ENCODE measurements at regions not wholly inside any gene's neighbourhood (a gene's known extent, or its start where the extent isn't known, plus 50 kb on each side); places are given as distances from the start of the nearest gene placed in this dataset.

GRCh38 chr2:234601213-234601612 is 104.3 kb upstream of the ARL4C start (continued):
- TF ChIP-seq SMAD1 (IDR thresholded peaks at IDR 0.05; ENCODE audit: low read depth, partially characterized antibody) = no peak
- TF ChIP-seq ELK1 (IDR thresholded peaks at IDR 0.05; ENCODE audit: low read depth, low read length) = no peak
- no peak for TF ChIP-seq SUPT20H (IDR thresholded peaks at IDR 0.05; ENCODE audit: borderline replicate concordance, control insufficient read depth, low read depth, low read length)
- TF ChIP-seq CHD4 (IDR thresholded peaks at IDR 0.05) = no peak

- POLR2A ChIA-PET = no interaction called here
- TF ChIP-seq ZNF274 (IDR thresholded peaks at IDR 0.05; ENCODE audit: insufficient read depth, insufficient read length) = no peak
- no peak for TF ChIP-seq JUND (IDR thresholded peaks at IDR 0.05; ENCODE audit: low read depth, low read length)
- no peak for TF ChIP-seq RELA (IDR thresholded peaks at IDR 0.05; ENCODE audit: borderline replicate concordance, partially characterized antibody)
- TF ChIP-seq EED (IDR thresholded peaks at IDR 0.05; ENCODE audit: low read depth) = no peak
- TF ChIP-seq IKZF1 (conservative IDR thresholded peaks at IDR 0.05) = no peak
- no peak for TF ChIP-seq STAT3 (IDR thresholded peaks at IDR 0.05; ENCODE audit: low read depth, low read length)
- TF ChIP-seq ATF7 (IDR thresholded peaks at IDR 0.05; ENCODE audit: low read depth) = no peak
- TF ChIP-seq CTCF (IDR thresholded peaks at IDR 0.05 in 2 of 3, conservative IDR thresholded peaks at IDR 0.05 in 1 of 3; ENCODE audit: control insufficient read depth in 2 of 3, extremely low read depth in 1 of 3, insufficient read depth in 1 of 3, low read depth in 3 of 3, low read length in 3 of 3) = no peak
- TF ChIP-seq NFXL1 (IDR thresholded peaks at IDR 0.05; ENCODE audit: borderline replicate concordance) = no peak
- no peak for TF ChIP-seq CHD2 (IDR thresholded peaks at IDR 0.05; ENCODE audit: borderline replicate concordance, low read depth, low read length)
- TF ChIP-seq TCF7 (IDR thresholded peaks at IDR 0.05; ENCODE audit: borderline replicate concordance) = no peak
- no peak for TF ChIP-seq SMARCA5 (IDR thresholded peaks at IDR 0.05)
- no peak for TF ChIP-seq ZZZ3 (IDR thresholded peaks at IDR 0.05; ENCODE audit: control insufficient read depth, insufficient read length, low read depth)
- TF ChIP-seq CEBPZ (IDR thresholded peaks at IDR 0.05; ENCODE audit: low read depth, low read length) = no peak
These were observed 100.6 kb upstream of the ARL4C start for GRCh38 chr2:234597576-234597861.

More at GRCh38 chr2:234597576-234597861, 100.6 kb upstream of the ARL4C start:
- no peak for FAIRE-seq
- ChIA-PET CTCF (no interaction called here), SMC1A (ENCODE audit: uncharacterized antibody, unreplicated experiment) (no interaction called here), RAD21 (ENCODE audit: unreplicated experiment) (no interaction called here)
- WGBS (ENCODE audit: insufficient coverage, insufficient replicate concordance, low lambda C conversion rate, missing lambda C conversion rate) = 35% methylated on average over 6 of the region's 6 CpGs
- Histone ChIP-seq H4K20me1 (ENCODE audit: control insufficient read depth, insufficient read depth) (no peaks in the 10 kb centered on the region), H3K4me1 (ENCODE audit: control insufficient read depth, insufficient read depth, low read length) (no peaks in the 10 kb centered on the region), H3K27me3 (replicated peaks in 1 of 2; ENCODE audit: control insufficient read depth in 2 of 2, insufficient read depth in 2 of 2, low read length in 1 of 2) (no peaks in the 10 kb centered on the region), H3K9me3 (replicated peaks; ENCODE audit: control insufficient read depth, insufficient read depth, low read length) (no peaks in the 10 kb centered on the region), H3K4me3 (no peak overlapping the region), H3K79me2 (ENCODE audit: control insufficient read depth, insufficient read depth, low read length) (no peaks in the 10 kb centered on the region), H3K27ac (ENCODE audit: control insufficient read depth, insufficient read depth) (no peak overlapping the region), H3K9ac (ENCODE audit: control insufficient read depth, insufficient read depth, low read length) (no peak overlapping the region), H3K4me2 (ENCODE audit: control insufficient read depth, insufficient read depth) (no peak overlapping the region), H3K36me3 (ENCODE audit: control insufficient read depth in 2 of 2, insufficient read depth in 2 of 2, low read length in 1 of 2) (no peaks in the 10 kb centered on the region), H2AFZ (ENCODE audit: control insufficient read depth, low read depth, low read length) (no peak overlapping the region)
- intact Hi-C loops (cut with micrococcal nuclease; ENCODE audit: unreplicated experiment) (no loop called here), in situ Hi-C loops (cut with MboI) (no loop called here)
- BruUV-seq (replicated peaks) = no TSS peak
- DNase-seq (ENCODE audit: low read depth, low spot score) = no peak
- no peak for ATAC-seq
